GM23338 (cell line): ENCODE measurements at regions not wholly inside any gene's neighbourhood (a gene's known extent, or its start where the extent isn't known, plus 50 kb on each side); places are given as distances from the start of the nearest gene placed in this dataset.

Source experiments
- ATAC-seq: fragments of 200-7000 bp; cut with Tn5 transposase; 3 replicates; pipeline ENCODE4 v1.9.1; 2020
- DNase-seq: peaks from one replicate; pipeline ENCODE4 v3.0.0-alpha.2; 2015; ENCODE audit warnings: low spot score
- H2AFZ ChIP-seq: fragments of 200-600 bp; sonication (generic); 2 replicates; pipeline ENCODE4 v1.8.0; 2016; ENCODE audit warnings: antibody characterized with exemption, mild to moderate bottlenecking, moderate library complexity
- H3F3A ChIP-seq: fragments of 200-600 bp; sonication (generic); replicated peaks from 2 replicates; pipeline ENCODE4 v1.8.0; 2017; ENCODE audit warnings: antibody characterized with exemption, mixed run types, low read depth
- H3K27ac ChIP-seq: fragments of 200-600 bp; sonication (generic); 2 replicates; pipeline ENCODE4 v1.6.1; 2016; ENCODE audit warnings: low read depth
- H3K27me3 ChIP-seq: fragments of 200-600 bp; sonication (generic); 2 replicates; pipeline ENCODE4 v1.8.0; 2016; ENCODE audit warnings: mild to moderate bottlenecking, mixed run types, moderate library complexity; ENCODE audit not compliant: insufficient read depth
- H3K36me3 ChIP-seq: fragments of 200-600 bp; sonication (generic); 2 replicates; pipeline ENCODE4 v1.8.0; 2016; ENCODE audit warnings: mild to moderate bottlenecking; ENCODE audit not compliant: insufficient read depth
- H3K4me1 ChIP-seq: fragments of 200-600 bp; sonication (generic); 2 replicates; pipeline ENCODE4 v1.8.0; 2016; ENCODE audit warnings: mild to moderate bottlenecking, moderate library complexity; ENCODE audit not compliant: insufficient read depth
- H3K4me2 ChIP-seq: fragments of 200-600 bp; sonication (generic); 2 replicates; pipeline ENCODE4 v1.7.1; 2017; ENCODE audit warnings: mixed run types
- H3K4me3 ChIP-seq: fragments of 200-600 bp; sonication (generic); 2 replicates; pipeline ENCODE4 v1.6.1; 2016; ENCODE audit warnings: mixed run types
- H3K79me2 ChIP-seq: fragments of 200-600 bp; sonication (generic); replicated peaks from 2 replicates; pipeline ENCODE4 v1.8.0; 2017; ENCODE audit warnings: mild to moderate bottlenecking; ENCODE audit not compliant: insufficient read depth
- H3K9me2 ChIP-seq: fragments of 200-600 bp; sonication (generic); 2 replicates; pipeline ENCODE4 v1.8.0; 2017; ENCODE audit not compliant: insufficient read depth
- H4K20me1 ChIP-seq: fragments of 200-600 bp; sonication (generic); replicated peaks from 2 replicates; pipeline ENCODE4 v1.8.0; 2017; ENCODE audit warnings: mild to moderate bottlenecking; ENCODE audit not compliant: insufficient read depth
- H3K27ac Mint-ChIP-seq: 2 replicates; pipeline ENCODE4 v1.8.0; 2020; ENCODE audit warnings: inconsistent platforms, mild to moderate bottlenecking, moderate library complexity, mixed read lengths
- H3K27me3 Mint-ChIP-seq: 3 replicates; pipeline ENCODE4 v1.8.0; 2022; ENCODE audit warnings: low read depth, mild to moderate bottlenecking, moderate library complexity, mixed read lengths, inconsistent platforms; ENCODE audit not compliant: insufficient read depth, poor library complexity
- H3K36me3 Mint-ChIP-seq: 3 replicates; pipeline ENCODE4 v1.8.0; 2021; ENCODE audit warnings: low read depth, mild to moderate bottlenecking, inconsistent platforms, moderate library complexity, mixed read lengths
- H3K4me1 Mint-ChIP-seq: 3 replicates; pipeline ENCODE4 v1.8.0; 2020; ENCODE audit warnings: mild to moderate bottlenecking, inconsistent platforms, mixed read lengths
- H3K4me3 Mint-ChIP-seq: 3 replicates; pipeline ENCODE4 v1.8.0; 2021; ENCODE audit warnings: moderate library complexity, mild to moderate bottlenecking, inconsistent platforms, mixed read lengths
- H3K9me3 Mint-ChIP-seq: 3 replicates; pipeline ENCODE4 v1.8.0; 2020; ENCODE audit warnings: moderate library complexity, mild to moderate bottlenecking, inconsistent platforms, mixed read lengths
- CREB1 ChIP-seq: fragments of 250-450 bp; sonication (Bioruptor Pico); IDR thresholded peaks from 2 replicates; pipeline ENCODE4 v1.5.0; 2020; ENCODE audit warnings: low read depth, mild to moderate bottlenecking, moderate library complexity
- EZH2 ChIP-seq: fragments of 200-600 bp; sonication (generic); IDR thresholded peaks from one replicate; pipeline ENCODE4 v1.8.0; 2017; ENCODE audit warnings: antibody characterized with exemption, mild to moderate bottlenecking, low read depth; ENCODE audit not compliant: unreplicated experiment
- JUNB ChIP-seq: IDR thresholded peaks from one replicate; pipeline ENCODE4 v1.6.1; 2016; ENCODE audit warnings: antibody characterized with exemption; ENCODE audit not compliant: unreplicated experiment
- NANOG ChIP-seq: IDR thresholded peaks from 2 replicates; pipeline ENCODE4 v1.6.1; 2016; ENCODE audit warnings: antibody characterized with exemption, borderline replicate concordance
- ZNF114 ChIP-seq: fragments of 250-450 bp; sonication (Bioruptor Pico); IDR thresholded peaks from 2 replicates; pipeline ENCODE4 v1.5.0; 2020; ENCODE audit warnings: mild to moderate bottlenecking, moderate library complexity
- ZNF331 ChIP-seq: fragments of 250-450 bp; sonication (Bioruptor Pico); IDR thresholded peaks from 2 replicates; pipeline ENCODE4 v1.5.0; 2020; ENCODE audit warnings: low read depth, mild to moderate bottlenecking, moderate library complexity
- TF ChIP-seq, protein P1 (sequence below), 2 experiments: fragments of 200-600 bp in 1 of 2; sonication (generic) in 1 of 2; conservative IDR thresholded peaks; 2 replicates each; pipeline versions ENCODE4 v1.5.1 to v1.6.1; 2016 to 2017; ENCODE audit warnings: antibody characterized with exemption in 2 of 2, low read depth in 2 of 2, mild to moderate bottlenecking in 2 of 2, moderate library complexity in 1 of 2
- TF ChIP-seq, protein P2 (sequence below): IDR thresholded peaks from one replicate; pipeline ENCODE4 v1.6.1; 2018; ENCODE audit warnings: antibody characterized with exemption; ENCODE audit not compliant: unreplicated experiment
- TF ChIP-seq, protein P3 (sequence below): fragments of 250-450 bp; sonication (Bioruptor Pico); IDR thresholded peaks from 2 replicates; pipeline ENCODE4 v1.5.0; 2020; ENCODE audit warnings: mild to moderate bottlenecking, moderate library complexity

DNA sequence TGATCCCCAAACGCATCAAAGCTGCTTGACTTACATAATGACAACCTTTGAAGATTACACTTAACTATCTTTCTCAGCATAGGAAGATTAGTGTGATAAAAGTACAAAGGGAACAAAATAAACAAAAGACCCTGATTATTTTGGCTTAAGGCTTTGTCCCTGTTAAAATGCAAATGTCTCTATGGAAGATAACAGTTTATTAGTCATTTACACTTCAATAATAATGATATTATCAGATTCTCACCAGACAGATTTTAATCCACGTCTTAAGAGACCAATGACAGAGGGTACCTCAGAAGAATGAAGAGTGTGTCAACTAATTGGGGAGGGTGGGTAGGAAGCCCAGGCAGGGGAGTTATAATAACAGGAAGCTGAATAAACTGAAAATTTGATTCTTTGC, 510.4 kb upstream of the PTBP2 start:
- Mint-ChIP-seq H3K27ac (no peak overlapping the region), H3K4me3 (no peak overlapping the region), H3K9me3 (no peaks in the 10 kb centered on the region; the same call in 2 of the 3 replicates), H3K4me1 (no peaks in the 10 kb centered on the region), H3K36me3 (no peaks in the 10 kb centered on the region; the same call in 2 of the 3 replicates), H3K27me3 (no peaks in the 10 kb centered on the region)
- no peak for TF ChIP-seq CREB1 (CRISPR knock-in tag)
- no peak for TF ChIP-seq EZH2
- TF ChIP-seq, protein P1, sequence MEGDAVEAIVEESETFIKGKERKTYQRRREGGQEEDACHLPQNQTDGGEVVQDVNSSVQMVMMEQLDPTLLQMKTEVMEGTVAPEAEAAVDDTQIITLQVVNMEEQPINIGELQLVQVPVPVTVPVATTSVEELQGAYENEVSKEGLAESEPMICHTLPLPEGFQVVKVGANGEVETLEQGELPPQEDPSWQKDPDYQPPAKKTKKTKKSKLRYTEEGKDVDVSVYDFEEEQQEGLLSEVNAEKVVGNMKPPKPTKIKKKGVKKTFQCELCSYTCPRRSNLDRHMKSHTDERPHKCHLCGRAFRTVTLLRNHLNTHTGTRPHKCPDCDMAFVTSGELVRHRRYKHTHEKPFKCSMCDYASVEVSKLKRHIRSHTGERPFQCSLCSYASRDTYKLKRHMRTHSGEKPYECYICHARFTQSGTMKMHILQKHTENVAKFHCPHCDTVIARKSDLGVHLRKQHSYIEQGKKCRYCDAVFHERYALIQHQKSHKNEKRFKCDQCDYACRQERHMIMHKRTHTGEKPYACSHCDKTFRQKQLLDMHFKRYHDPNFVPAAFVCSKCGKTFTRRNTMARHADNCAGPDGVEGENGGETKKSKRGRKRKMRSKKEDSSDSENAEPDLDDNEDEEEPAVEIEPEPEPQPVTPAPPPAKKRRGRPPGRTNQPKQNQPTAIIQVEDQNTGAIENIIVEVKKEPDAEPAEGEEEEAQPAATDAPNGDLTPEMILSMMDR (conservative IDR thresholded peaks at IDR 0.05; ENCODE audit: low read depth in 2 of 2), result no peak
- TF ChIP-seq, protein P2, sequence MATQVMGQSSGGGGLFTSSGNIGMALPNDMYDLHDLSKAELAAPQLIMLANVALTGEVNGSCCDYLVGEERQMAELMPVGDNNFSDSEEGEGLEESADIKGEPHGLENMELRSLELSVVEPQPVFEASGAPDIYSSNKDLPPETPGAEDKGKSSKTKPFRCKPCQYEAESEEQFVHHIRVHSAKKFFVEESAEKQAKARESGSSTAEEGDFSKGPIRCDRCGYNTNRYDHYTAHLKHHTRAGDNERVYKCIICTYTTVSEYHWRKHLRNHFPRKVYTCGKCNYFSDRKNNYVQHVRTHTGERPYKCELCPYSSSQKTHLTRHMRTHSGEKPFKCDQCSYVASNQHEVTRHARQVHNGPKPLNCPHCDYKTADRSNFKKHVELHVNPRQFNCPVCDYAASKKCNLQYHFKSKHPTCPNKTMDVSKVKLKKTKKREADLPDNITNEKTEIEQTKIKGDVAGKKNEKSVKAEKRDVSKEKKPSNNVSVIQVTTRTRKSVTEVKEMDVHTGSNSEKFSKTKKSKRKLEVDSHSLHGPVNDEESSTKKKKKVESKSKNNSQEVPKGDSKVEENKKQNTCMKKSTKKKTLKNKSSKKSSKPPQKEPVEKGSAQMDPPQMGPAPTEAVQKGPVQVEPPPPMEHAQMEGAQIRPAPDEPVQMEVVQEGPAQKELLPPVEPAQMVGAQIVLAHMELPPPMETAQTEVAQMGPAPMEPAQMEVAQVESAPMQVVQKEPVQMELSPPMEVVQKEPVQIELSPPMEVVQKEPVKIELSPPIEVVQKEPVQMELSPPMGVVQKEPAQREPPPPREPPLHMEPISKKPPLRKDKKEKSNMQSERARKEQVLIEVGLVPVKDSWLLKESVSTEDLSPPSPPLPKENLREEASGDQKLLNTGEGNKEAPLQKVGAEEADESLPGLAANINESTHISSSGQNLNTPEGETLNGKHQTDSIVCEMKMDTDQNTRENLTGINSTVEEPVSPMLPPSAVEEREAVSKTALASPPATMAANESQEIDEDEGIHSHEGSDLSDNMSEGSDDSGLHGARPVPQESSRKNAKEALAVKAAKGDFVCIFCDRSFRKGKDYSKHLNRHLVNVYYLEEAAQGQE, result no peak
- Histone ChIP-seq H3K27me3 (no peaks in the 10 kb centered on the region), H3K4me1 (no peaks in the 10 kb centered on the region), H4K20me1 (no peaks in the 10 kb centered on the region), H3K79me2 (no peaks in the 10 kb centered on the region), H3K36me3 (no peaks in the 10 kb centered on the region), H3K4me2 (no peak overlapping the region), H3K27ac (no peak overlapping the region), H3K4me3 (no peak overlapping the region), H3K9me2 (no peaks in the 10 kb centered on the region), H3F3A (no peaks in the 10 kb centered on the region), H2AFZ (no peak overlapping the region)
- ATAC-seq (no peak), DNase-seq (no peak)

DNA sequence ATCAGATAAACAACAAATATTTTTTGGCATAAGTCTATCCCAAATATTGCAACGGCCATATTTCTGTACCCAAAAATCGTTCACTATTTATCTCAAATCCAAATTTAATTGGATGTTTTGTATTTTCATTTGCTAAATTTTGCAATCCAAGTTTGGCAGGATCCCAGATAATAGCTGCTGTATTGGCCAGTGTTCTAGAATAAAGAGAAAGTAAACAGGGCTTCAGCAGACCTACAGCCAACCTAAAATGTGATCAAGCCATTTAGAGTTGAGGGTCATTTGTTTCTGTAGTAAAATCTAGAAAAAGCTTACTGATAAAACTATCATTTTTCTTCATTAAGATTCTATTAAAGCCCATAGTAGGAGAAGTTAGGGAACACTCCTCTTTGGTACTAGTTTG, 506.6 kb upstream of the PTBP2 start:
- Mint-ChIP-seq H3K9me3 (no peaks in the 10 kb centered on the region), H3K4me1 (no peaks in the 10 kb centered on the region), H3K27me3 (no peaks in the 10 kb centered on the region), H3K4me3 (no peak overlapping the region), H3K36me3 (no peaks in the 10 kb centered on the region; the same call in 2 of the 3 replicates), H3K27ac (no peak overlapping the region)
- H3K9me2 ChIP-seq, result no peaks in the 10 kb centered on the region
- H3K4me1 ChIP-seq, result no peaks in the 10 kb centered on the region
- ATAC-seq (no peak), DNase-seq (no peak)
- TF ChIP-seq, protein P3, sequence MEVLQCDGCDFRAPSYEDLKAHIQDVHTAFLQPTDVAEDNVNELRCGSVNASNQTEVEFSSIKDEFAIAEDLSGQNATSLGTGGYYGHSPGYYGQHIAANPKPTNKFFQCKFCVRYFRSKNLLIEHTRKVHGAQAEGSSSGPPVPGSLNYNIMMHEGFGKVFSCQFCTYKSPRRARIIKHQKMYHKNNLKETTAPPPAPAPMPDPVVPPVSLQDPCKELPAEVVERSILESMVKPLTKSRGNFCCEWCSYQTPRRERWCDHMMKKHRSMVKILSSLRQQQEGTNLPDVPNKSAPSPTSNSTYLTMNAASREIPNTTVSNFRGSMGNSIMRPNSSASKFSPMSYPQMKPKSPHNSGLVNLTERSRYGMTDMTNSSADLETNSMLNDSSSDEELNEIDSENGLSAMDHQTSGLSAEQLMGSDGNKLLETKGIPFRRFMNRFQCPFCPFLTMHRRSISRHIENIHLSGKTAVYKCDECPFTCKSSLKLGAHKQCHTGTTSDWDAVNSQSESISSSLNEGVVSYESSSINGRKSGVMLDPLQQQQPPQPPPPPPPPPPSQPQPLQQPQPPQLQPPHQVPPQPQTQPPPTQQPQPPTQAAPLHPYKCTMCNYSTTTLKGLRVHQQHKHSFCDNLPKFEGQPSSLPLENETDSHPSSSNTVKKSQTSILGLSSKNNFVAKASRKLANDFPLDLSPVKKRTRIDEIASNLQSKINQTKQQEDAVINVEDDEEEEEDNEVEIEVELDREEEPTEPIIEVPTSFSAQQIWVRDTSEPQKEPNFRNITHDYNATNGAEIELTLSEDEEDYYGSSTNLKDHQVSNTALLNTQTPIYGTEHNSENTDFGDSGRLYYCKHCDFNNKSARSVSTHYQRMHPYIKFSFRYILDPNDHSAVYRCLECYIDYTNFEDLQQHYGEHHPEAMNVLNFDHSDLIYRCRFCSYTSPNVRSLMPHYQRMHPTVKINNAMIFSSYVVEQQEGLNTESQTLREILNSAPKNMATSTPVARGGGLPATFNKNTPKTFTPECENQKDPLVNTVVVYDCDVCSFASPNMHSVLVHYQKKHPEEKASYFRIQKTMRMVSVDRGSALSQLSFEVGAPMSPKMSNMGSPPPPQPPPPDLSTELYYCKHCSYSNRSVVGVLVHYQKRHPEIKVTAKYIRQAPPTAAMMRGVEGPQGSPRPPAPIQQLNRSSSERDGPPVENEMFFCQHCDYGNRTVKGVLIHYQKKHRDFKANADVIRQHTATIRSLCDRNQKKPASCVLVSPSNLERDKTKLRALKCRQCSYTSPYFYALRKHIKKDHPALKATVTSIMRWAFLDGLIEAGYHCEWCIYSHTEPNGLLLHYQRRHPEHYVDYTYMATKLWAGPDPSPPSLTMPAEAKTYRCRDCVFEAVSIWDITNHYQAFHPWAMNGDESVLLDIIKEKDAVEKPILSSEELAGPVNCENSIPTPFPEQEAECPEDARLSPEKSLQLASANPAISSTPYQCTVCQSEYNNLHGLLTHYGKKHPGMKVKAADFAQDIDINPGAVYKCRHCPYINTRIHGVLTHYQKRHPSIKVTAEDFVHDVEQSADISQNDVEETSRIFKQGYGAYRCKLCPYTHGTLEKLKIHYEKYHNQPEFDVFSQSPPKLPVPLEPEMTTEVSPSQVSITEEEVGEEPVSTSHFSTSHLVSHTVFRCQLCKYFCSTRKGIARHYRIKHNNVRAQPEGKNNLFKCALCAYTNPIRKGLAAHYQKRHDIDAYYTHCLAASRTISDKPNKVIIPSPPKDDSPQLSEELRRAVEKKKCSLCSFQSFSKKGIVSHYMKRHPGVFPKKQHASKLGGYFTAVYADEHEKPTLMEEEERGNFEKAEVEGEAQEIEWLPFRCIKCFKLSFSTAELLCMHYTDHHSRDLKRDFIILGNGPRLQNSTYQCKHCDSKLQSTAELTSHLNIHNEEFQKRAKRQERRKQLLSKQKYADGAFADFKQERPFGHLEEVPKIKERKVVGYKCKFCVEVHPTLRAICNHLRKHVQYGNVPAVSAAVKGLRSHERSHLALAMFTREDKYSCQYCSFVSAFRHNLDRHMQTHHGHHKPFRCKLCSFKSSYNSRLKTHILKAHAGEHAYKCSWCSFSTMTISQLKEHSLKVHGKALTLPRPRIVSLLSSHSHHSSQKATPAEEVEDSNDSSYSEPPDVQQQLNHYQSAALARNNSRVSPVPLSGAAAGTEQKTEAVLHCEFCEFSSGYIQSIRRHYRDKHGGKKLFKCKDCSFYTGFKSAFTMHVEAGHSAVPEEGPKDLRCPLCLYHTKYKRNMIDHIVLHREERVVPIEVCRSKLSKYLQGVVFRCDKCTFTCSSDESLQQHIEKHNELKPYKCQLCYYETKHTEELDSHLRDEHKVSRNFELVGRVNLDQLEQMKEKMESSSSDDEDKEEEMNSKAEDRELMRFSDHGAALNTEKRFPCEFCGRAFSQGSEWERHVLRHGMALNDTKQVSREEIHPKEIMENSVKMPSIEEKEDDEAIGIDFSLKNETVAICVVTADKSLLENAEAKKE (CRISPR knock-in tag), result no peak
- TF ChIP-seq ZNF331 (CRISPR knock-in tag), result no peak
- TF ChIP-seq ZNF114 (CRISPR knock-in tag), result no peak
- TF ChIP-seq CREB1 (CRISPR knock-in tag), result no peak
- no peak for TF ChIP-seq JUNB
- TF ChIP-seq NANOG, result no peak
- H3K79me2 ChIP-seq, result no peaks in the 10 kb centered on the region
- H2AFZ ChIP-seq, result no peak overlapping the region
- H3K4me3 ChIP-seq, result no peak overlapping the region
- H4K20me1 ChIP-seq, result no peaks in the 10 kb centered on the region
- H3F3A ChIP-seq, result no peaks in the 10 kb centered on the region
- no peaks in the 10 kb centered on the region for H3K27me3 ChIP-seq
- H3K27ac ChIP-seq, result no peak overlapping the region
- H3K36me3 ChIP-seq, result no peaks in the 10 kb centered on the region
- no peak overlapping the region for H3K4me2 ChIP-seq
